ENCODE measurements at regions not wholly inside any gene's neighbourhood (a gene's known extent, or its start where the extent isn't known, plus 50 kb on each side); places are given as distances from the start of the nearest gene placed in this dataset.

DNA sequence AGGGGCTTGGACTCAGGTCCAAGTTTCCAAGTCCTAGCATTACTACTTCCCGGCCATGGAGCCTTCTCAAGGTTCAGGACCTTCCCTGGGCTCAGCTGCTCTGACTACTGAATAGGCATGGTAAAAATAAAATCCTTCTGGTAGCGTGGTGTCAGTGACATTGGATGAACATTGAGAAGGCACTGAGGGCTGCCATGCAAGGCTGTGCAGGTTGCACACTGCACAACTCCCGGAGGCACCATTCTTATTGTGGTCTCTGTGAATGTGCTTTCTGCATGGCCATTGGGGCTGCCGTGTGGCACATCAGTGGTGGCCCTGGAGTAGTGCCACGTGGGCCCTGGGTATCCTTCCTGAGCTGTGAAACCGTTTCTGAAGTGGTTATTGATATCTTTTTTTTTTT, 250.2 kb upstream of the CIBAR2 start:
- TF ChIP-seq, protein P1, sequence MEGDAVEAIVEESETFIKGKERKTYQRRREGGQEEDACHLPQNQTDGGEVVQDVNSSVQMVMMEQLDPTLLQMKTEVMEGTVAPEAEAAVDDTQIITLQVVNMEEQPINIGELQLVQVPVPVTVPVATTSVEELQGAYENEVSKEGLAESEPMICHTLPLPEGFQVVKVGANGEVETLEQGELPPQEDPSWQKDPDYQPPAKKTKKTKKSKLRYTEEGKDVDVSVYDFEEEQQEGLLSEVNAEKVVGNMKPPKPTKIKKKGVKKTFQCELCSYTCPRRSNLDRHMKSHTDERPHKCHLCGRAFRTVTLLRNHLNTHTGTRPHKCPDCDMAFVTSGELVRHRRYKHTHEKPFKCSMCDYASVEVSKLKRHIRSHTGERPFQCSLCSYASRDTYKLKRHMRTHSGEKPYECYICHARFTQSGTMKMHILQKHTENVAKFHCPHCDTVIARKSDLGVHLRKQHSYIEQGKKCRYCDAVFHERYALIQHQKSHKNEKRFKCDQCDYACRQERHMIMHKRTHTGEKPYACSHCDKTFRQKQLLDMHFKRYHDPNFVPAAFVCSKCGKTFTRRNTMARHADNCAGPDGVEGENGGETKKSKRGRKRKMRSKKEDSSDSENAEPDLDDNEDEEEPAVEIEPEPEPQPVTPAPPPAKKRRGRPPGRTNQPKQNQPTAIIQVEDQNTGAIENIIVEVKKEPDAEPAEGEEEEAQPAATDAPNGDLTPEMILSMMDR (IDR thresholded peaks at IDR 0.05; ENCODE audit: low read depth, low read length, poor library complexity, severe bottlenecking) = no peak
- no peak for TF ChIP-seq EZH2phosphoT487 (IDR thresholded peaks at IDR 0.05; ENCODE audit: borderline replicate concordance, low read length)
